Uterus (tissue), 3 donors: ENCODE measurements at regions not wholly inside any gene's neighbourhood (a gene's known extent, or its start where the extent isn't known, plus 50 kb on each side); places are given as distances from the start of the nearest gene placed in this dataset.

Source experiments
- DNase-seq, 2 donors: peaks; one replicate each; pipeline ENCODE4 v3.0.0-alpha.2; 2019 to 2020
- H3K27ac ChIP-seq, 2 donors: fragments of 200-600 bp; sonication (generic); 1 replicate in 1 of 2; 2 replicates in 1 of 2; pipeline ENCODE4 v1.5.1; 2016 to 2018
- H3K27me3 ChIP-seq, 2 donors: fragments of 200-600 bp; sonication (generic); one replicate each; pipeline ENCODE4 v1.5.1; 2018 to 2019; ENCODE audit warnings: control low read depth in 1 of 2
- H3K36me3 ChIP-seq, 2 donors: fragments of 200-600 bp; sonication (generic); one replicate each; pipeline ENCODE4 v1.5.1; 2019; ENCODE audit warnings: control low read depth in 1 of 2
- H3K4me1 ChIP-seq, 2 donors: fragments of 200-600 bp; sonication (generic); one replicate each; pipeline ENCODE4 v1.5.1; 2018 to 2019; ENCODE audit warnings: control low read depth in 1 of 2
- H3K4me3 ChIP-seq, 2 donors: fragments of 200-600 bp; sonication (generic); 1 replicate in 1 of 2; 2 replicates in 1 of 2; pipeline ENCODE4 v1.5.1; 2018 to 2019; ENCODE audit warnings: mild to moderate bottlenecking in 1 of 2
- H3K9me3 ChIP-seq, 2 donors: fragments of 200-600 bp; sonication (generic); one replicate each; pipeline ENCODE4 v1.5.1; 2019; ENCODE audit warnings: control low read depth in 1 of 2
- POLR2A ChIP-seq, 2 donors: fragments of 450-650 bp; IDR thresholded peaks; one replicate each; pipeline ENCODE4 v1.6.1; 2016; ENCODE audit warnings: antibody characterized with exemption in 2 of 2, mild to moderate bottlenecking in 1 of 2, moderate library complexity in 1 of 2
- intact Hi-C: fragments of 100-400 bp; cut with DNase I; formaldehyde crosslinking; loops from one replicate; pipeline ENCODE4 v1.15.1; 2023; ENCODE audit warnings: low total_unique reads
- TF ChIP-seq, protein P1 (sequence below), 4 experiments: fragments of 200-600 bp in 2 of 4; fragments of 450-650 bp in 2 of 4; sonication (generic) in 2 of 4; IDR thresholded peaks; one replicate each; pipeline ENCODE4 v1.5.1; 2016 to 2019; ENCODE audit warnings: antibody characterized with exemption in 4 of 4, mild to moderate bottlenecking in 2 of 4, moderate library complexity in 1 of 4
- donor health status: DM: yes; HTN: yes; CAD: no.

- Histone ChIP-seq H3K9me3 (no peaks in the 10 kb centered on the region), H3K27me3 (no peaks in the 10 kb centered on the region), H3K4me3 (no peak overlapping the region), H3K36me3 (no peaks in the 10 kb centered on the region), H3K4me1 (no peaks in the 10 kb centered on the region), H3K27ac (no peak overlapping the region)
- intact Hi-C loops: no loop called here
- TF ChIP-seq, protein P1, sequence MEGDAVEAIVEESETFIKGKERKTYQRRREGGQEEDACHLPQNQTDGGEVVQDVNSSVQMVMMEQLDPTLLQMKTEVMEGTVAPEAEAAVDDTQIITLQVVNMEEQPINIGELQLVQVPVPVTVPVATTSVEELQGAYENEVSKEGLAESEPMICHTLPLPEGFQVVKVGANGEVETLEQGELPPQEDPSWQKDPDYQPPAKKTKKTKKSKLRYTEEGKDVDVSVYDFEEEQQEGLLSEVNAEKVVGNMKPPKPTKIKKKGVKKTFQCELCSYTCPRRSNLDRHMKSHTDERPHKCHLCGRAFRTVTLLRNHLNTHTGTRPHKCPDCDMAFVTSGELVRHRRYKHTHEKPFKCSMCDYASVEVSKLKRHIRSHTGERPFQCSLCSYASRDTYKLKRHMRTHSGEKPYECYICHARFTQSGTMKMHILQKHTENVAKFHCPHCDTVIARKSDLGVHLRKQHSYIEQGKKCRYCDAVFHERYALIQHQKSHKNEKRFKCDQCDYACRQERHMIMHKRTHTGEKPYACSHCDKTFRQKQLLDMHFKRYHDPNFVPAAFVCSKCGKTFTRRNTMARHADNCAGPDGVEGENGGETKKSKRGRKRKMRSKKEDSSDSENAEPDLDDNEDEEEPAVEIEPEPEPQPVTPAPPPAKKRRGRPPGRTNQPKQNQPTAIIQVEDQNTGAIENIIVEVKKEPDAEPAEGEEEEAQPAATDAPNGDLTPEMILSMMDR (IDR thresholded peaks at IDR 0.05): no peak
- no peak for TF ChIP-seq POLR2A (IDR thresholded peaks at IDR 0.05)
- no peak for DNase-seq
Measured at GRCh38 chr4:187207931-187208330, 484.3 kb upstream of the FAT1 start.

DNA sequence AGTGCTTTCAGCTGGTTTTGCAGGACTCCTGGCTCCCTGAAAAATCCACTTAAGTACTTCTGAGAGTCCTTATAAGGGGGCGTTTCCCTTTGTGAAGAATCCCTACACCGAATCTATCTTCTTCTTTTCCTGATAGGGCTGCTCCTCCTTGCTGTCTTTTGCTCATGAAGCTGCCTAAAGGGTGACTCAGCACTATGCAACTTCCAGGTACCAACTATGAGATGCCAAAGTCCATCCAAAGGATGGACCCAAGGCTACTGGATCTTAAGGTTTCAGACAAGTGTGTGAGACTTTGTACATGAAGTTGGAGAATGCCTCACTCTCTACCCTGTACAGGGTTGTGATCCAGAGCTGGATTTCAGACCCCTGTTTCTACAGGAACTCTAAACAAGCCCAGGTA, 485.0 kb upstream of the FAT1 start:
- no peak for TF ChIP-seq POLR2A (IDR thresholded peaks at IDR 0.05)
- TF ChIP-seq, protein P1 (IDR thresholded peaks at IDR 0.05): no peak
- Histone ChIP-seq H3K36me3 (no peaks in the 10 kb centered on the region), H3K4me1 (no peaks in the 10 kb centered on the region), H3K4me3 (no peak overlapping the region), H3K9me3 (no peaks in the 10 kb centered on the region), H3K27ac (no peak overlapping the region), H3K27me3 (no peaks in the 10 kb centered on the region)
- intact Hi-C loops: no loop called here
- no peak for DNase-seq

GRCh38 chr4:187209921-187210613, 486.4 kb upstream of the FAT1 start:
- intact Hi-C loops: no loop called here
- no peak for TF ChIP-seq POLR2A (IDR thresholded peaks at IDR 0.05)
- TF ChIP-seq, protein P1 (IDR thresholded peaks at IDR 0.05): no peak
- H3K4me3 ChIP-seq: no peak overlapping the region
- no peaks in the 10 kb centered on the region for H3K4me1 ChIP-seq
- H3K27ac ChIP-seq: peak overlapping the region in 1 of 2 donors; percentile 70
- no peaks in the 10 kb centered on the region for H3K27me3 ChIP-seq
- DNase-seq: no peak
- no peaks in the 10 kb centered on the region for H3K9me3 ChIP-seq
- H3K36me3 ChIP-seq: no peaks in the 10 kb centered on the region

DNA sequence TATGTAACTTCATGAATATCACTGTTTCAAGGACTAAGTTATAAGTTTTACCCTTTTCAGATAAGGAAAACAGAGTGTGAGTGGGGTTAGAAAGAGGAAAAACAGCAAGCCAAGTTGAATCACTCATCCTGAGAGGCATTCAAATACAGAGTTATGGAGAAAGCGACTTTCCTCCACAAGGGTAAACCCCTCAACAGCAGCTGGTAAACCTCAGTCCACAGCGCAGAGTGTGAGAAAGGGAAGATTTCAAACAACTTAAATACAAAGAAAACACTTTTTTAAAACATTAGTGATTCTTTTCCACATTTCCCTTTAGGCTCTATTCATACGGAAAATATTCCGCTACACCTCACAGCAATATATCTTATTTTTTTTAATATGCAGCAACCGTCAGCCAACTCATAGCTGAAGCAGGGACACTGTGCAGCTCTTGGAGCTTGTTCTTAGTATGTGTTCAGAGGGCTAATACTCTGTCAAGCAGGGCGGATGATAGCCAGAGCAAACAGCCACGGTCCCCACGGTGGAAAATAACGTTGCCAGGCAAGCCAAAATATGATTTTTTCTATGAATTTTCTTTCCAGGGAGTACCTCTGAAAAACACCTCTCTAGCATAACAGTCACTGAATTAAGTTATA, 488.9 kb upstream of the FAT1 start:
- no peak for TF ChIP-seq POLR2A (IDR thresholded peaks at IDR 0.05)
- TF ChIP-seq, protein P1 (IDR thresholded peaks at IDR 0.05): no peak
- DNase-seq: no peak
- intact Hi-C loops: no loop called here
- H3K4me1 ChIP-seq: no peaks in the 10 kb centered on the region
- no peaks in the 10 kb centered on the region for H3K36me3 ChIP-seq
- H3K4me3 ChIP-seq: no peak overlapping the region
- no peak overlapping the region for H3K27ac ChIP-seq
- H3K27me3 ChIP-seq: no peaks in the 10 kb centered on the region
- no peaks in the 10 kb centered on the region for H3K9me3 ChIP-seq

DNA sequence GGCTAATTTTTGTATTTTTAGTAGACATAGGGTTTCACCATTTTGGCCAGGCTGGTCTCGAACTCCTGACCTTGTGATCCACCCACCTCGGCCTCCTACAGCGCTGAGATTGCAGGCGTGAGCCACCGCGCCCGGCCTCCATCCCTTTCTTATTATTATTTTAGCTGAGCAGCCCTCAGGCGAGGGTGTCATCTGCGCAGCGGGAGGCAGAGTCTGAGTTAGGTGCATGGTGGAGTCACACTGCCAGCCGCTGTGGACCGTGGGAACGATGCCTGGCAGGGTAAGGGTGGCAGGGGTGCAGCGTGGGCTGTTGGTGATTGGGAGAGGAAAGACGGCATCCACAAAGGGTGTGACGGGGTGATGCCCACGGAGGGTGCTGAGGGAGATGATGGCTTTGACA, 491.8 kb upstream of the FAT1 start:
- Histone ChIP-seq H3K36me3 (no peaks in the 10 kb centered on the region), H3K27ac (no peak overlapping the region), H3K4me3 (no peak overlapping the region), H3K4me1 (no peaks in the 10 kb centered on the region), H3K9me3 (no peaks in the 10 kb centered on the region), H3K27me3 (no peaks in the 10 kb centered on the region)
- no peak for DNase-seq
- intact Hi-C loops: no loop called here
- TF ChIP-seq, protein P1 (IDR thresholded peaks at IDR 0.05): no peak
- no peak for TF ChIP-seq POLR2A (IDR thresholded peaks at IDR 0.05)
